H1 (cell line): ENCODE measurements at regions not wholly inside any gene's neighbourhood (a gene's known extent, or its start where the extent isn't known, plus 50 kb on each side); places are given as distances from the start of the nearest gene placed in this dataset.

Experiments
- CHD7 ChIP-seq: fragments of 300-600 bp; sonication (generic); IDR thresholded peaks from 2 replicates; pipeline ENCODE4 v1.7.1; 2012; ENCODE audit warnings: low read length, moderate library complexity, mild to moderate bottlenecking, inconsistent platforms; ENCODE audit not compliant: insufficient replicate concordance
- EP300 ChIP-seq, 2 experiments: IDR thresholded peaks; 1 replicate in 1 of 2; 2 replicates in 1 of 2; pipeline ENCODE4 v1.6.1; 2011 to 2012; ENCODE audit warnings: low read depth in 2 of 2, low read length in 2 of 2, mild to moderate bottlenecking in 2 of 2, borderline replicate concordance in 1 of 2, inconsistent platforms in 1 of 2, moderate library complexity in 1 of 2
- EZH2 ChIP-seq: fragments of 200-600 bp; sonication (generic); IDR thresholded peaks from 2 replicates; pipeline ENCODE4 v1.7.1; 2012; ENCODE audit warnings: low read depth, mild to moderate bottlenecking, moderate library complexity, low read length, inconsistent platforms; ENCODE audit not compliant: severe bottlenecking
- NANOG ChIP-seq: IDR thresholded peaks from 2 replicates; pipeline ENCODE4 v1.6.1; 2011; ENCODE audit warnings: low read length, low read depth, mild to moderate bottlenecking, inconsistent platforms; ENCODE audit not compliant: insufficient read depth, poor library complexity, severe bottlenecking
- PHF8 ChIP-seq: fragments of 200-600 bp; sonication (generic); conservative IDR thresholded peaks from 2 replicates; pipeline ENCODE4 v1.7.1; 2012; ENCODE audit warnings: low read depth, mild to moderate bottlenecking, inconsistent platforms, low read length, moderate library complexity
- RNF2 ChIP-seq: fragments of 200-900, 300-1000 bp; sonication (generic); IDR thresholded peaks from 2 replicates; pipeline ENCODE4 v1.7.1; 2016; ENCODE audit warnings: borderline replicate concordance, low read depth, mild to moderate bottlenecking, antibody characterized with exemption, low read length; ENCODE audit not compliant: poor library complexity, severe bottlenecking; ENCODE audit errors: missing control alignments
- SAP30 ChIP-seq: fragments of 300-600 bp; sonication (generic); IDR thresholded peaks from 2 replicates; pipeline ENCODE4 v1.7.1; 2012; ENCODE audit warnings: low read length, moderate library complexity, mild to moderate bottlenecking, inconsistent platforms; ENCODE audit not compliant: insufficient read depth, insufficient replicate concordance
- SIN3A ChIP-seq, 2 experiments: IDR thresholded peaks in 1 of 2; conservative IDR thresholded peaks in 1 of 2; 2 replicates each; pipeline ENCODE4 v1.6.1; 2011 to 2012; ENCODE audit warnings: low read length in 2 of 2, improper control_type of control experiment in 1 of 2, low read depth in 1 of 2, mild to moderate bottlenecking in 1 of 2

- TF ChIP-seq CHD7: no peak
- TF ChIP-seq SAP30: no peak
- no peak for TF ChIP-seq EZH2
- no peak for TF ChIP-seq NANOG
- no peak for TF ChIP-seq PHF8
- no peak for TF ChIP-seq EP300 (IDR thresholded peaks at IDR 0.05; ENCODE audit: borderline replicate concordance in 1 of 2, low read depth in 2 of 2, low read length in 2 of 2)
- no peak for TF ChIP-seq SIN3A (conservative IDR thresholded peaks at IDR 0.05 in 1 of 2, IDR thresholded peaks at IDR 0.05 in 1 of 2; ENCODE audit: low read depth in 1 of 2, low read length in 2 of 2)
- TF ChIP-seq RNF2: no peak
These were observed 66.5 kb downstream of the MRPL14 start (continued) for GRCh38 chr6:44060612-44061374.
